ENCODE measurements at regions not wholly inside any gene's neighbourhood (a gene's known extent, or its start where the extent isn't known, plus 50 kb on each side); places are given as distances from the start of the nearest gene placed in this dataset.
"Not testable (repeated sequence)": the region's sequence is repeated elsewhere in the genome, so short reads cannot be mapped to it uniquely, and the experiment has no call there.

DNA sequence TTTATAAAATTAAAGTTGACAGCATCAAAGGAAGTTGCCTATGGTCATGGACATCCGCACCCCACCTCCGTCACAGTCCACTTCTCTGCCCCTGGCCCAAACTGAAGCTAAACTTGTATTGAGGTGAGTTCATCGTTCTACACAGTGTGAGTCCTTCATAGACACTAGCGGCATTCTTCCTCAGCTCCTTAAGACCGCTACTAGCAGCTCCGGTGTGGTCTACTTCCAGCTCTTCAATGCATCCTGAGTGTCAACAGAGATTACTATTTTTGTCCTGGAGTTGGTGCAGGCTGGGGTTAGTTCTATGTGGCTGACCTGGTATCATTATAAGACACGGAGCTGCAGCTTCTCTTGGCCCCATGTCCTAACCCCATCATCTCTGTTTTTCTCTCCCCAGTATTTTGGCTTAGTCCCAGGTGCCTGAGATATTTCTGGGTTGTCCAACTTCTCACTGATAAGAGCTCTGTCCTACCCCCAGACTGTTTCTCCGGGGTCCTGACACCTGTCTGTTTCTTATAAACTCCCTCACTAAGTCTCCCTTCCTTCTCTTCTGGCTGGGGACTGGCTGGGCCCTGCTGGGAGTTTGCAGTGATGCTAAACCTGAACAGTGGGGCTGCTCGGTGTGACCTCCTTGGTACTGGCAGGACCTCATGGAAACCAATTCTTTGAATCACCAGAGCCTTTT lies 169.2 kb upstream of the ATP10A start:
- no peak for DNase-seq

DNA sequence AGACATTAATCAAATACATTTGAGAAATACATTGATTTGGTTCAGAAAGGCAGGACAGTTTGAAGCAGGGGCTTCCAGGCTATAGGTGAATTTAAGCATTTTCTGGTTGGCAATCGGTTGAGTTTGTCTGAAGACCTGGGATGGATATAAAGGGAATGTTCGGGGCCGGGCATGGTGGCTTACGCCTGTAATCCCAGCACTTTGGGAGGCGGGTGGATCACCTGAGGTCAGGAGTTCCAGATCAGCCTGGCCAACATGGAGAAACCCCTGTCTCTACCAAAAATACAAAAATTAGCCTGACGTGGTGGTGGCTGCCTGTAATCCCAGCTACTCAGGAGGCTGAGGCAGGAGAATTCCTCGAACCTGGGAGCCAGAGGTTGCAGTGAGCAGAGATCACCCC lies 166.5 kb upstream of the ATP10A start:
- not testable (repeated sequence) for DNase-seq

DNA sequence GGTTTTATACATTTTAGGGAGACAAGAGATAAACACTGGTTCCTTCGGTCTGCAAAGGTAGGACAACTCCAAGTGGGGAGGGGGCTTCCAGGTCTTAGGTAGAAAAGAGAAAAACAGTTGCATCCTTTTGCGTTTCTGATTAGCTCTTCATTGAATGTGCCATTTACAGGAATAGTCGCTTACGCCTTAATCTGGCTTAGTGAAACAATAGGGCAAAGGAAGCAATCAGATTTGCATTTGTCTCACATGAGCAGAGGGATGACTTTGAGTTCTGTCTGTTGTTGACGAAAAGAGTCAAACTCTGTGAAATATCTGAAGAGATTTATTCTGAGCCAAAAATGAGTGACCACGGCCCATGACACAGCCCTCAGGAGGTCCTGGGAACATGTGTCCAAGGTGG lies 166.0 kb upstream of the ATP10A start:
- no peak for DNase-seq

DNA sequence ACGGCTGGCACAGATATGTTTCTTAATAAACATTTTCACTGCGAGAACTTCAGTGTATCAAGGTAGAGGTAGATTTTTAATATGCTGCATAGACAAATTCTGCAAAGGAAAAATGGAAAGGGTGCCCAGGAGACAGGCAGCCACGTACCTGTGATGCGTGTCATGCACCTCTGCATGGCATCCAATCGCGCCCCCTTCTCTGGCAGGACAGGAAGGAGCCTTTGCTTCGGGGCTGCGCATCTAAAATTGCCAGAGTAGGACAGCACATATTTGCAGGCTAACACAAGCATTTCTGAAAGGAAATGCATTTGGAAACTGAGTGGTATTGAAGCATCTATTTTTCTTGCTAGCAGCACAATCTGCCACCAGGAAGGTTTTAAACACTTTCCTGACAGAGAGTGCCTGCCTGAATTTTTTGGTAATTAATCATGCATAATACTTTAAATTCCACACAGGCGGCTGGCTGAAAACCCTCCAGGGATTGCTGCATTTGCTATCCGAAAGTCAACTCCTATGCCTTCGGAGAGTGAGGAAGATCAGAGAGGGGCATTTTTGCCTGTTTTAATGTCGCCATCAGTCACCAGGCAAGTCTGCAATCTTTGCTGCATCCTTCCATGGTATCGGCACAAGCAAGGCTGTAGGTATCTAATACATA lies 165.1 kb upstream of the ATP10A start:
- no peak for DNase-seq

DNA sequence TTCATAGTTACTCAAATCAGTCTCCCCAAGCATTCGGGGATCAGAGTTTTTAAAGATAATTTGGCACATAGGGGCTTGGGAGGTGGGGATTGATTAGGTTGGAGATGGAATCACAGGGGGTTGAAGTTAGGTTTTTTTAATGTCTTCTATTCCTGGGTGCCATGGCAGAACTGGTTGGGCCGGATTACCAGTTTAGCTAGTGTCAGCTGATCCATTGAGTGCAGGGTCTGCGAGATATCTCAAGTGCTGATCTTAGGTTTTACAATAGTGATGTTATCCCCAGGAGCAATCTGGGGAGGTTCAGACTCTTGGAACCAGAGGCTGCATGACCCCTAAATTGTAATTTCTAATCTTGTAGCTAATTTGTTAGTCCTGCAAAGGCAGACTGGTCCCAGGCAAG lies 163.5 kb upstream of the ATP10A start:
- DNase-seq, result not testable (repeated sequence)

DNA sequence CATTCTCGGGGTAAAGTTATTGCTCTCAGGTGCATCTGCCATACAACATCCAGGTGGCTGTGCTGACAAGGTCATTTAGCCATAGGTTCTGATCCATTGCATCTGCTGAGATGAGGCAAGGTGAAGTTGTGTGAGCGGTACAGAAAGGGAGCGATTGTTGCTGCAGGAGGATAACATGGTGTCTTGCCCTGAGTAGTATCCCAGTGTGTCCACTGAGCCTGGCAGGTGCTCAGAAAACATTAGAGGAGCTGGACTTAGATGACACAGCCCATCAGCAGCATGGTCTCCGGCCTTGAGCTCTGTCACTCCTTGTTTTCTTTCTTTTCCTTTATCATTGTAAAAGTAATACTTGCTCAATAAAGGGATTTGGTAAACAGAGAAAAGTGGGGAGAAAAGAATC lies 161.1 kb upstream of the ATP10A start:
- DNase-seq, result no peak

DNA sequence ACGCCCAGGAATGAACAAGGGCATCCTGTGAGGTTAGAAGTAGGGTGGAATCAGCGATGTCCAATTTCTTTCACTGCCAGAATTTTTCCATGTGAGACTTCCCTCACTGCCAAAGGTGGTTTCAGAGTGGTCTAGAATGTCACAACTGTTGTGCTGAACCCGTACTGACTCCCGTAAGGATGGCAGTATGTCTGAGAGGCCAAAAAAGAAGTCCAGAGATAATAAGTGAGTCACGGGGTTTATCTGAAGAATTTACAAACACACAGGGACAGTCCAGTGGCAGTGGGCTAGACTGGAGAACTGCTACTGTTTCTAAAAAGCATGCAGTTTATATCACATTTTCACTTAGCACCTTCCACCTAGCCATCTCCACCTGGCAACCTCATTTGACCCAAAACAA lies 160.6 kb upstream of the ATP10A start:
- DNase-seq, result no peak

DNA sequence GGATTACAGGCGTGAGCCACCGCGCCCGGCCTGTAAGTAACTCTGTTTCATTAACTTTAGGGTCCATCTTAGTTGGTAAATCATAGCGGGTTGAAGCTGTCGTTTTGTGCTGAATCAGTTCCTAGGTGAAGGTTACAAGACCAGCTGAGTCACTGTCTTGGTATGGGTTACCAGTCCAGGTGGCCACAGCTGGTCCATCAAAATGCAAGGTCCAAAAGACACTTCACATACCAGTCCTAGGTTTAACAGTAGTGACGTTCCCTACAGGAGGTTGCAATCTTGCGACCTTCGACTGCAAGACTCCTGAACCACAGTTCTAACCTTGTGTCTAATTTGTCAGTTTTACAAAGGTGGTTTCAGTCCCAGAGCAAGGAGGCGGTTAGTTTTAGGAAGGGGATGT lies 160.1 kb upstream of the ATP10A start:
- no peak for DNase-seq

DNA sequence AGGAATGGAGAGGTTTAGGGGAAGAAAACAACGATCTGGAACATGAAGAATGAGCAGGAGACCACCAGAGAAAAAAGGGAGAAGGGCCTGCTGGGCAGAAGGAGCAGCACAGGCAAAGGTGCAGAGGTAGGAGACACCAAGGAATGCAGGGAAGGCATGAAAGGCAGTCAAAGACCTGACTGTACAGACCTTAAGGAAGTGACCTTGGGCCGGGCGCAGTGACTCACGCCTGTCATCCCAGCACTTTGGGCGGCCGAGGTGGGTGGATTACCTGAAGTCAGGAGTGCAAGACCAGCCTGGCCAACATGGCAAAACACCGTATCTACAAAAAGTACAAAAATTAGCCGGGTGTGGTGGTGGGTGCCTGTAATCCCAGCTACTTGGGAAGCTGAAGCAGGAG lies 157.7 kb upstream of the ATP10A start:
- no peak for DNase-seq

DNA sequence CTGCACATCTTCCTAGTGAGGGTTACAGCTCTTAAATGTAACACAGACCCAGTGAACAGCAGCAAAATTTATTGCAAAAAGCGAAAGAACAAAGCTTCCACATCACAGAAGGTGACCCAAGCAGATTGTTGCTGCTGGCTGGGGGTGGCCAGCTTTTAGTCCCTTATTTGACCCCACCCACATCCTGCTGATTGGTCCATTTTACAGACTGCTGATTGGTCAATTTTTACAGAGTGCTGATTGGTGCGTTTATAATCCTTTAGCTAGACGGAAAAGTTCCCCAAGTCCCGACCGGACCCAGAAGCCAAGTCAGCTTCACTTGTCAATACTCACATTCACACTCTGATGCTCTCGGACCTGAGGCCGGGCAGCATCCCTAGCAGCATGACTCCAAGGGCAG lies 154.5 kb upstream of the ATP10A start:
- DNase-seq, result no peak

DNA sequence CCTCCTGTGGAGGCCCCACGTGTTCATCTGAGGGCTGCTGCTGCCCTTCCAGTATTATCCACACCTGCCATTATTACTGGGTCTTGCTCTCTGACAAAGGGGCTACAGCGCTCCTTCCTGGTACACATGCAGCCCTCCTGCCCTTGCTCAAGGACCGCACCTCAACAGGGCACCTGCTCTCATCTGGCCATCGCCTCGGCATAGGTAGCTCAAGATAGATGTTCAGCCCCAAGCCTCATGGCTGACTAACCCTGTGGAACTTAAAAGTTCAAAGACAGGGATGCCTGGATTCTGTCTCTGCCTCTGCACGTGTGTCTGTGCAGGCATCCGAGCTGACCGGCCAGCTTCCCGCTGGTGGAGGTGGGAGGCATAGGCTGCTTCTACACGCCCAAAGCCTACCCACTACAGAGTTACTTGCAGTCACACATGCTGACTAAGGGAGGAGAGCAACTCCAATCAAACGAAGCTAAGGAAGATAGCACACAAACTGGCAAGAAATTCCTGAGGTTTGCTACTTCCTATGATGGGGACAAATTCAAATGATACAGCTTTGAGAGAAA lies 152.5 kb upstream of the ATP10A start:
- DNase-seq, result no peak

DNA sequence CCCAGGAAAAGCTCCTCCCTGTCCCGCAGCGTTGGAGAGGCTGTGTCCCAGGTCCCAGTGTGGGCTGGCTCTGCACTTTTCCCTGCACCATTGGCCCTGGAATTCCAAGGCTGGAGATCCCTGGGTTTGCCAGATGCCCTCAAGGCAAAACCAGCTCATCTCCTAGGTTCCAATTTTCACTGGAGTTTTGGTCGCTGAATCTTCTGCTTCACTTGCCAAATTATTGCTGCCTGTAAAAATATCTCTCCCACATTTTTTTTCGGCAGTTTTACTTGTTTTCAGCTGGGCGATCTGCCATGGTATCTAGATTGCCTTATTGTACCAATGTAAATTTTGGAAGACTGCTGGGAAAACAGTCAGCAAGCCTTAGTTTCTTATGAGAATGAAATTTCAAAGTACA lies 150.9 kb upstream of the ATP10A start:
- peak in 1 of 56 donors; percentile 25 for DNase-seq

DNA sequence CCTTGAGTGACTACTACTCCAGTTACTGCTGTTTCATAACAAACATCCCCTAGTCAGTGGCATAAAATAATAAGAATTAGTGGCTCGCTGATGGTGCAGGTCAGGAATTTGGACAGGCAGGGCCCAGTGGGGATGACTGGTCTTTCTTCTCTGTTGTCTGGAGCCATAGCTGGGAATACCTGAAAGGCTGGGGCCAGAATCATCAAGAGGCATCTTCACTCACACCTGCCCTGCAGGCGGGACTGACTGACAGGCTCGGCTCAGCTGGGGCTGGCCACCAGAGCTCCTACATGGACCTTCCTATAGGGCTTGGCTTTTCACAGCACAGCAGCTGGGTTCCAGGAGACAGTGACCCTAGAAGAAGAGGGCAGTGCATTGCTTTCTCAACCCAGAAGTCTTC lies 148.8 kb upstream of the ATP10A start:
- DNase-seq, result no peak

DNA sequence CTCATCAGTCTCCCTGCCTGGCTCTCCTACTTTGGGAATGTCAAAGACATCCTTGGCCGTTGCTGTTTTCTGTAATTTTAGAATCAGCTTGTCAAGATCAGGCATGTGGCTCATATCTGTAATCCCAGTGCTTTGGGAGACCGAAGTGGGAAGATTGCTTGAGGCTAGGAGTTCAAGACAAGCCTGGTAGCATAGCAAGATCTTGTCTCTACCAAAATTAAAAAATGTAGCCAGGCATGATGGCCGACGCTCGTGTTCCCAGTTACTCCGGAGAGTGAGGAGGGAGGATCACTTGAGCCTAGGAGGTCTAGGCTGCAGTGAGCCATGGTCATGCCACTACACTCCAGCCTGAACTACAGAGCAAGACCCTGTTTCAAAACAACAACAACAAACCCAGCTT lies 144.0 kb upstream of the ATP10A start:
- DNase-seq, result no peak

DNA sequence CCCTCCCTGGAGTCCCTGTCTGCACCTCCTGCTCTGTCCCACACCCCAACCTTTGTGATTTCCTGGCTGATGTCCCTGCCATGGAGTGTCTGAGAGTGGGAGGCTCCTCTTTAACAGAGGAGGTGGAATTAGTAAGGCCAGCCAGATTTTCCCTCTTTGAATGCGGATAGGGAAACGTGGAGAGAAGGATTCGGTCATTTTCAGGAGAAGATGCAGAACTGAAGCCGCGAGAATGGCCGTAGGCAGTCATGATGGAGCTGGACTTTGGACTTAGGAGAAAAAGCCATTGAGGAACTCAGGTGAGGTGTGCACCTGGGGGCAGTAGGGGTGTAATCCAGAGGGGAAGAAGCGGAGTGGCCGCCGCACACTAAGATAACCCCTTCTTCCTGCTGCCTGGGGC lies 138.1 kb upstream of the ATP10A start:
- no peak for DNase-seq

DNA sequence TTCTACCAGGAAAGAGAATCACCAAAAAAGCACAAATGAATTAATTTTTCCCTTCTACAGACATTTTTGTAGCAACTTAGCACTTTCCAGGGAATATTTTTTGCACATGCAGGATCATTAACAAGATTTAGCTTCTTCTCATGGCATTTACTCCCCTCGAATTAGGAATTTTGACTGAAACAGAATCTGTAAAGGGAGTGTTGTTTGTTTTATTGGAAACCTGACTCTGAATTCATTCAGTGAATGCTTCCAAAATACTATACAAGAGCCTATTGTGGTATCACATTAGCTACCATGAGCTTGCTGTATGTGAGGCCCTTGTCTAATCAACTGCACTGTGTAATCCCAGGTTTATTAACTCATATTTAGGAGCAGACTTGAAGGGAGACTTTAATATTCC lies 130.4 kb upstream of the ATP10A start:
- no peak for DNase-seq

DNA sequence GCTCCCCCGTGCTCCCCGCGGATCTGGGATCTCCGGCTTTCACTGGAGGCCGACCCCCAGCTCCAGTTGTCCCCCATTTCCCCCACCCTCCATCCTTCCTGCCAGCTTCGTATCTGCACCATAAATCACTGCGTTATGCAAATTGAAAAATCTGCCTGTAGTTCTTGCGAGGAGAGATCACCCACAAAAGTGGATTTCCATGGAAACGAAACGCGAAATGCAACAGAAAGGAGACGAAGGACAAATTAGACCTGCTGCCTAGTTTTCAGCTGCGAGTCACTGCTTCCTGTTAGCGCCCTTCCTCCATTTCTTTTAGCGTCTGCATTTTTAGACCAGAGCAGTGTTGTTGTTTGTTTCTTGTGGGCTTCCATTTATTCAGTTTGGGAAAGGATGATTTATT lies 127.1 kb upstream of the ATP10A start:
- DNase-seq, result peak in 11 of 56 donors; percentile 2 to 54 (median 9)

DNA sequence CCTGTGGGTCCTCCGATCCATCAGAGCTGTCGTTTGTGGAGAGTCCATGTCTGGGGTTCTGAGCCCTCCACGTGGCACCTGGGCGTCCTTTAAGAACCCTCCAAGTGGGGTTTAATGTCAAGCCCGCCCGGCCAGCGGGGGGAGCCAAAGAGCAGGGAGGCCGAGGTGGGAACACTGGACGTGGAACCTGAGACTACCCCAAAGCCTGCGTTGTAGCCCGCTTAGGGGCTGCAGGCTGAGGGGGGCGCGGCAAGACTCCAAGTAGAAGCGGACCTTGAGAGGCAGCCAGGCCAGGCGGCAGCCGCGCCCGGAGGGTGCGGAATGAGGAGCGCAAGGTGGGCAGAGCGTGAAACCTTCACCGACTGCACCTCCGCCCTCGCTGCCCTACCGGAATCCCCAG lies 126.2 kb upstream of the ATP10A start:
- DNase-seq, result no peak

DNA sequence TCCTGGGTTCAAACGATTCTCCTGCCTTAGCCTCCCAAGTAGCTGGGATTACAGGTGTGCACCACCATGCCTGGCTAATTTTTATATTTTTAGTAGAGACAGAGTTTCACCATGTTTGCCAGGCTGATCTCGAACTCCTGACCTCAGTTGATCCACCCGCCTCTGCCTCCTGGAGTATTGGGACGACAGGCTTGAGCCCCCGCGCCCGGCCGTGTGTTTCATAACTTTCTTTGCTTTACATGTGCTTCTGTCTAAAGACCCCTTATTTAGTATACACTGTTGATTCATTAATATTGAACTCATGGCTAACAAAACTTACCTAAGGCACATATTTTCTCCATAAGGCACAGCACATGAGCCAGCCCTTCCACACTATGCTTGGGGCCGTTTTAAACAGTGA lies 125.6 kb upstream of the ATP10A start:
- not testable (repeated sequence) for DNase-seq

DNA sequence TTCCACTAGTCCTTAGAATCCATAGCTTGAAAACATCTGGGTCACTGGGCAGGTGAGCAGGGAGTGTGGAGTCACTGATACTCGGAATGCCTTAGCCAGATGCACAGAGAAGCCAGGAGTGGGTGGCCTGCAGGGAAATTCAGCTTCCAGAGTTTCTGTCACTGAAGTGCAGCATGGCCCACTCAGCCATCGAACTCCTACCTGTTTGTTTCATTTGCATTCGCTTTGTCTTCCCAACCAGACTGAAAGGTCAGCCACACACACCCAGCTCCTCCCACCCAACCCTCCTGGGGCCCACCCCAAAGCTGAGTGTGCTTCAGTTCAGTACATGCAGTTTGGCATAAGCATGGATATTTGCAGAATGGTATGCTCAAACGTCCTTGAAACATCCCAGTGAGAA lies 124.5 kb upstream of the ATP10A start:
- DNase-seq, result no peak

DNA sequence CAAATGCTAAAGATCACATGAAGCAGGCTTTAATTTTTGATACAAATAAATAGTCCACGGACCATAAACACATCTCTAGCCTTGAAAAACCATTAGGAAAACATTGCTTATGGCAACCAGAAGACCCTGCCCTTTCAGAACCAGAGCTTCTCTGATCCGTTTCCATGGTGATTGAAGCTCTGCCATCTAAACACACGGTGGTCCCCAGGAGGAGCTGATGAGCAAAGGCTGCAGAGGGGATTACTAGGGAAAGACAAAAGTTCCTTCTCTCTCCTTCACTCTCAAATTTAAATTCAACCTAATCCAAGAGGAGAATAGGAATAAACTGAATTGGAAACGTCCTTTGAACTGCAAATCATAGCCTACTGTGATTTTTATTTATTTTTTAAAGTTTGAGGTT lies 122.0 kb upstream of the ATP10A start:
- DNase-seq, result no peak

DNA sequence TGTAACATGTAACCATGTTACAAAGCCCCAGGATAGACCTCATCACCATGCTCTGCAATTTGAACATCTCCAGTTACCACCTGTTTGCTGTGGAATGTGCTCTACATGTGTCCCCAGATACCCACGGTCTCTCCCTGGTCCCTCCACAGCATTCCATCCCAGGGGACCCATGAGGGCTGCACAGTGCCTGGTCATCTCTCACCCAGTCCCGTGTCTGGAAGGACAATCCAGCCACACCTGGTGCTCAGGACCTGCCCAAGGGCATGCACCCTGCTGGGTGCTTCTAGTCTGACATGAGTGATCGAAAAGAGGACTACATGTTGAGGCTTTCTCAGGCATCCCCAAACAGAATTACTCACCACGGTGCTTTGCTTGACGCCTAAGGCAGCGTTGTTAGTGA lies 119.6 kb upstream of the ATP10A start:
- no peak for DNase-seq

DNA sequence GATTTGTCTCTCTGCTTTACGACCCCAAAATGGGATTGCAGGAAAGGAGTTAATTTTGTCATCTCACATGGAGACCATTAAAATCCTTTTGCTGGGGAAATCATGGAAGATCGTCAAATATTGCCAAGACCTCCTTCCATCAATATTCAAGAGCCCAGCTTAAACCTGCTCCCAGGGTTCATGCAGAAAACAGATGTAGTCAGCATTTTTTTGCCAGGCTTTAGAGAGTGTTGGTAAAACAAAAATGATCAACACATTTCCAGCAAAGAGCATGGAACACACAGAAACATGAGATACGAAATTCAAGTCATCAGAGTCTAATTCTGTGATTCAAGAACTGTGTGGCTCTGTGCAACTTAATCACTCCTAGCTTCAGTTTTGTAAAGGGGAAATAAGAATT lies 118.0 kb upstream of the ATP10A start:
- no peak for DNase-seq
